ENCODE measurements at regions not wholly inside any gene's neighbourhood (a gene's known extent, or its start where the extent isn't known, plus 50 kb on each side); places are given as distances from the start of the nearest gene placed in this dataset.

DNA sequence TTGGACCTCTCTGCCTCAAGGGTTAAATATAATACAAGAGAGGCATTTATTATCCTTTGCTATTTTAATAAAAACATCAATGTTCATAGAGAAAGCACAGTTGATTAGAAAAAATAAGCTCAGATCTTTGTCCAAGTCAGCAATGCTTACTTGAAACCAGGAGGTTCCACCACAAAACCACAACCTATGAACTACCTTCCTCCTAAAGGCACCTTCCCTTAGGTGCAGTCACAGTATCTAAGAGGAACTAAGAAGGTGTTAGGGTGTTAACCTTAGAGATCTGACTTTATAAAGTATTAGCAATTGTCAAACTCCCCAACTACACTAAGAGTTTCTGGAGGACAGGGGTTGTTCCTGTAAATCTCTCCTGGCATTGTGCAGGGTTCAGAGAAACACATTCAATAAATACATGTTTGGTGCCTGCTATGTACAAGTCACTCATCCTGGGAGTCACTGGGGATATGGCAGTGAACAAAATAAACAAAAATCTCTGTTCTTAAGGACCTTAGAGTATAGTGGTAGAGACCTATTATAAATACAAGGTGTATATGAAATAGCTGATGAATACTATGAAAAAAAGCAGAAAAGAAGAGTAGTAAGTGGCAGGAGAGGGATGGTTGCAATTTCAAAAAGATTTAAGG is 208.6 kb downstream of the NFKBIZ start (continued):
- TF ChIP-seq, protein P1, sequence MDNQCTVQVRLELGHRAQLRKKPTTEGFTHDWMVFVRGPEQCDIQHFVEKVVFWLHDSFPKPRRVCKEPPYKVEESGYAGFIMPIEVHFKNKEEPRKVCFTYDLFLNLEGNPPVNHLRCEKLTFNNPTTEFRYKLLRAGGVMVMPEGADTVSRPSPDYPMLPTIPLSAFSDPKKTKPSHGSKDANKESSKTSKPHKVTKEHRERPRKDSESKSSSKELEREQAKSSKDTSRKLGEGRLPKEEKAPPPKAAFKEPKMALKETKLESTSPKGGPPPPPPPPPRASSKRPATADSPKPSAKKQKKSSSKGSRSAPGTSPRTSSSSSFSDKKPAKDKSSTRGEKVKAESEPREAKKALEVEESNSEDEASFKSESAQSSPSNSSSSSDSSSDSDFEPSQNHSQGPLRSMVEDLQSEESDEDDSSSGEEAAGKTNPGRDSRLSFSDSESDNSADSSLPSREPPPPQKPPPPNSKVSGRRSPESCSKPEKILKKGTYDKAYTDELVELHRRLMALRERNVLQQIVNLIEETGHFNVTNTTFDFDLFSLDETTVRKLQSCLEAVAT (IDR thresholded peaks at IDR 0.05) = peak; percentile 91
- TF ChIP-seq ASH2L (IDR thresholded peaks at IDR 0.05; ENCODE audit: borderline replicate concordance, low read depth) (no peak), NFYB (IDR thresholded peaks at IDR 0.05; ENCODE audit: insufficient read depth, low read depth, low read length) (no peak), RCOR1 (conservative IDR thresholded peaks at IDR 0.05; ENCODE audit: low read depth, low read length) (no peak), IKZF1 (conservative IDR thresholded peaks at IDR 0.05) (peak; percentile 84; the same call in 1 of the 2 replicates), MXI1 (IDR thresholded peaks at IDR 0.05; ENCODE audit: low read depth, low read length) (no peak), SPI1 (IDR thresholded peaks at IDR 0.05; ENCODE audit: borderline replicate concordance, insufficient read depth, low read depth, low read length) (0 out of 2 replicates have a peak, but pooled peaks have one; percentile 29)
- TF ChIP-seq, protein P2, sequence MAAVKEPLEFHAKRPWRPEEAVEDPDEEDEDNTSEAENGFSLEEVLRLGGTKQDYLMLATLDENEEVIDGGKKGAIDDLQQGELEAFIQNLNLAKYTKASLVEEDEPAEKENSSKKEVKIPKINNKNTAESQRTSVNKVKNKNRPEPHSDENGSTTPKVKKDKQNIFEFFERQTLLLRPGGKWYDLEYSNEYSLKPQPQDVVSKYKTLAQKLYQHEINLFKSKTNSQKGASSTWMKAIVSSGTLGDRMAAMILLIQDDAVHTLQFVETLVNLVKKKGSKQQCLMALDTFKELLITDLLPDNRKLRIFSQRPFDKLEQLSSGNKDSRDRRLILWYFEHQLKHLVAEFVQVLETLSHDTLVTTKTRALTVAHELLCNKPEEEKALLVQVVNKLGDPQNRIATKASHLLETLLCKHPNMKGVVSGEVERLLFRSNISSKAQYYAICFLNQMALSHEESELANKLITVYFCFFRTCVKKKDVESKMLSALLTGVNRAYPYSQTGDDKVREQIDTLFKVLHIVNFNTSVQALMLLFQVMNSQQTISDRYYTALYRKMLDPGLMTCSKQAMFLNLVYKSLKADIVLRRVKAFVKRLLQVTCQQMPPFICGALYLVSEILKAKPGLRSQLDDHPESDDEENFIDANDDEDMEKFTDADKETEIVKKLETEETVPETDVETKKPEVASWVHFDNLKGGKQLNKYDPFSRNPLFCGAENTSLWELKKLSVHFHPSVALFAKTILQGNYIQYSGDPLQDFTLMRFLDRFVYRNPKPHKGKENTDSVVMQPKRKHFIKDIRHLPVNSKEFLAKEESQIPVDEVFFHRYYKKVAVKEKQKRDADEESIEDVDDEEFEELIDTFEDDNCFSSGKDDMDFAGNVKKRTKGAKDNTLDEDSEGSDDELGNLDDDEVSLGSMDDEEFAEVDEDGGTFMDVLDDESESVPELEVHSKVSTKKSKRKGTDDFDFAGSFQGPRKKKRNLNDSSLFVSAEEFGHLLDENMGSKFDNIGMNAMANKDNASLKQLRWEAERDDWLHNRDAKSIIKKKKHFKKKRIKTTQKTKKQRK (IDR thresholded peaks at IDR 0.05; ENCODE audit: low read depth, low read length) = no peak
- TF ChIP-seq, protein P3, sequence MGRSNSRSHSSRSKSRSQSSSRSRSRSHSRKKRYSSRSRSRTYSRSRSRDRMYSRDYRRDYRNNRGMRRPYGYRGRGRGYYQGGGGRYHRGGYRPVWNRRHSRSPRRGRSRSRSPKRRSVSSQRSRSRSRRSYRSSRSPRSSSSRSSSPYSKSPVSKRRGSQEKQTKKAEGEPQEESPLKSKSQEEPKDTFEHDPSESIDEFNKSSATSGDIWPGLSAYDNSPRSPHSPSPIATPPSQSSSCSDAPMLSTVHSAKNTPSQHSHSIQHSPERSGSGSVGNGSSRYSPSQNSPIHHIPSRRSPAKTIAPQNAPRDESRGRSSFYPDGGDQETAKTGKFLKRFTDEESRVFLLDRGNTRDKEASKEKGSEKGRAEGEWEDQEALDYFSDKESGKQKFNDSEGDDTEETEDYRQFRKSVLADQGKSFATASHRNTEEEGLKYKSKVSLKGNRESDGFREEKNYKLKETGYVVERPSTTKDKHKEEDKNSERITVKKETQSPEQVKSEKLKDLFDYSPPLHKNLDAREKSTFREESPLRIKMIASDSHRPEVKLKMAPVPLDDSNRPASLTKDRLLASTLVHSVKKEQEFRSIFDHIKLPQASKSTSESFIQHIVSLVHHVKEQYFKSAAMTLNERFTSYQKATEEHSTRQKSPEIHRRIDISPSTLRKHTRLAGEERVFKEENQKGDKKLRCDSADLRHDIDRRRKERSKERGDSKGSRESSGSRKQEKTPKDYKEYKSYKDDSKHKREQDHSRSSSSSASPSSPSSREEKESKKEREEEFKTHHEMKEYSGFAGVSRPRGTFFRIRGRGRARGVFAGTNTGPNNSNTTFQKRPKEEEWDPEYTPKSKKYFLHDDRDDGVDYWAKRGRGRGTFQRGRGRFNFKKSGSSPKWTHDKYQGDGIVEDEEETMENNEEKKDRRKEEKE (IDR thresholded peaks at IDR 0.05) = no peak
- TF ChIP-seq, protein P4, sequence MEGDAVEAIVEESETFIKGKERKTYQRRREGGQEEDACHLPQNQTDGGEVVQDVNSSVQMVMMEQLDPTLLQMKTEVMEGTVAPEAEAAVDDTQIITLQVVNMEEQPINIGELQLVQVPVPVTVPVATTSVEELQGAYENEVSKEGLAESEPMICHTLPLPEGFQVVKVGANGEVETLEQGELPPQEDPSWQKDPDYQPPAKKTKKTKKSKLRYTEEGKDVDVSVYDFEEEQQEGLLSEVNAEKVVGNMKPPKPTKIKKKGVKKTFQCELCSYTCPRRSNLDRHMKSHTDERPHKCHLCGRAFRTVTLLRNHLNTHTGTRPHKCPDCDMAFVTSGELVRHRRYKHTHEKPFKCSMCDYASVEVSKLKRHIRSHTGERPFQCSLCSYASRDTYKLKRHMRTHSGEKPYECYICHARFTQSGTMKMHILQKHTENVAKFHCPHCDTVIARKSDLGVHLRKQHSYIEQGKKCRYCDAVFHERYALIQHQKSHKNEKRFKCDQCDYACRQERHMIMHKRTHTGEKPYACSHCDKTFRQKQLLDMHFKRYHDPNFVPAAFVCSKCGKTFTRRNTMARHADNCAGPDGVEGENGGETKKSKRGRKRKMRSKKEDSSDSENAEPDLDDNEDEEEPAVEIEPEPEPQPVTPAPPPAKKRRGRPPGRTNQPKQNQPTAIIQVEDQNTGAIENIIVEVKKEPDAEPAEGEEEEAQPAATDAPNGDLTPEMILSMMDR (IDR thresholded peaks at IDR 0.05 in 2 of 3, conservative IDR thresholded peaks at IDR 0.05 in 1 of 3; ENCODE audit: control insufficient read depth in 2 of 3, extremely low read depth in 1 of 3, insufficient read depth in 1 of 3, low read depth in 3 of 3, low read length in 3 of 3) = no peak
- TF ChIP-seq, protein P5, sequence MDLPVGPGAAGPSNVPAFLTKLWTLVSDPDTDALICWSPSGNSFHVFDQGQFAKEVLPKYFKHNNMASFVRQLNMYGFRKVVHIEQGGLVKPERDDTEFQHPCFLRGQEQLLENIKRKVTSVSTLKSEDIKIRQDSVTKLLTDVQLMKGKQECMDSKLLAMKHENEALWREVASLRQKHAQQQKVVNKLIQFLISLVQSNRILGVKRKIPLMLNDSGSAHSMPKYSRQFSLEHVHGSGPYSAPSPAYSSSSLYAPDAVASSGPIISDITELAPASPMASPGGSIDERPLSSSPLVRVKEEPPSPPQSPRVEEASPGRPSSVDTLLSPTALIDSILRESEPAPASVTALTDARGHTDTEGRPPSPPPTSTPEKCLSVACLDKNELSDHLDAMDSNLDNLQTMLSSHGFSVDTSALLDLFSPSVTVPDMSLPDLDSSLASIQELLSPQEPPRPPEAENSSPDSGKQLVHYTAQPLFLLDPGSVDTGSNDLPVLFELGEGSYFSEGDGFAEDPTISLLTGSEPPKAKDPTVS (IDR thresholded peaks at IDR 0.05; ENCODE audit: low read depth, low read length) = no peak
- TF ChIP-seq, protein P6, sequence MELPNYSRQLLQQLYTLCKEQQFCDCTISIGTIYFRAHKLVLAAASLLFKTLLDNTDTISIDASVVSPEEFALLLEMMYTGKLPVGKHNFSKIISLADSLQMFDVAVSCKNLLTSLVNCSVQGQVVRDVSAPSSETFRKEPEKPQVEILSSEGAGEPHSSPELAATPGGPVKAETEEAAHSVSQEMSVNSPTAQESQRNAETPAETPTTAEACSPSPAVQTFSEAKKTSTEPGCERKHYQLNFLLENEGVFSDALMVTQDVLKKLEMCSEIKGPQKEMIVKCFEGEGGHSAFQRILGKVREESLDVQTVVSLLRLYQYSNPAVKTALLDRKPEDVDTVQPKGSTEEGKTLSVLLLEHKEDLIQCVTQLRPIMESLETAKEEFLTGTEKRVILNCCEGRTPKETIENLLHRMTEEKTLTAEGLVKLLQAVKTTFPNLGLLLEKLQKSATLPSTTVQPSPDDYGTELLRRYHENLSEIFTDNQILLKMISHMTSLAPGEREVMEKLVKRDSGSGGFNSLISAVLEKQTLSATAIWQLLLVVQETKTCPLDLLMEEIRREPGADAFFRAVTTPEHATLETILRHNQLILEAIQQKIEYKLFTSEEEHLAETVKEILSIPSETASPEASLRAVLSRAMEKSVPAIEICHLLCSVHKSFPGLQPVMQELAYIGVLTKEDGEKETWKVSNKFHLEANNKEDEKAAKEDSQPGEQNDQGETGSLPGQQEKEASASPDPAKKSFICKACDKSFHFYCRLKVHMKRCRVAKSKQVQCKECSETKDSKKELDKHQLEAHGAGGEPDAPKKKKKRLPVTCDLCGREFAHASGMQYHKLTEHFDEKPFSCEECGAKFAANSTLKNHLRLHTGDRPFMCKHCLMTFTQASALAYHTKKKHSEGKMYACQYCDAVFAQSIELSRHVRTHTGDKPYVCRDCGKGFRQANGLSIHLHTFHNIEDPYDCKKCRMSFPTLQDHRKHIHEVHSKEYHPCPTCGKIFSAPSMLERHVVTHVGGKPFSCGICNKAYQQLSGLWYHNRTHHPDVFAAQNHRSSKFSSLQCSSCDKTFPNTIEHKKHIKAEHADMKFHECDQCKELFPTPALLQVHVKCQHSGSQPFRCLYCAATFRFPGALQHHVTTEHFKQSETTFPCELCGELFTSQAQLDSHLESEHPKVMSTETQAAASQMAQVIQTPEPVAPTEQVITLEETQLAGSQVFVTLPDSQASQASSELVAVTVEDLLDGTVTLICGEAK (IDR thresholded peaks at IDR 0.05; ENCODE audit: borderline replicate concordance) = no peak
